ENCODE measurements at regions not wholly inside any gene's neighbourhood (a gene's known extent, or its start where the extent isn't known, plus 50 kb on each side); places are given as distances from the start of the nearest gene placed in this dataset.

DNA sequence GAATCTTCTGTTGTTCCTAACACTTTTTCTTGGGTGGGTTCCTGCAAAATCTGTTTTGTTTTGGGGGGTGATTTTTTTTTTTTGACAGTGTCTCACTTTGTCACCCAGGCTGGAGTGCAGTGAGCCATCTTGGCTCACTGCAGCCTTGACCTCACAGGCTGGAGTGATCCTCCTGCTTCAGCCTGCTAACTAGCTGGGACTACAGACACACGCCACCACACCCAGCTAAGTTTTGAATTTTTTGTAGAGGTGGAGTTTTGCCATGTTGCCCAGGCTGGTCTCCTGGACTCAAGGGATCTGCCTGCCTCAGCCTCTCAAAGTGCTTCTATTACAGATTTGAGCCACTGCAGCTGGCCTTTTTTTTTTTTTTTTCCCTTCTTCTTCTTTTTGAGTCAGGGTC lies 60.5 kb upstream of the SNAP91 start:
- TF ChIP-seq RAD21 (IDR thresholded peaks at IDR 0.05; ENCODE audit: low read length) (no peak), RCOR1 (IDR thresholded peaks at IDR 0.05; ENCODE audit: insufficient replicate concordance, low read length) (no peak), POLR2A (IDR thresholded peaks at IDR 0.05; ENCODE audit: low read depth, low read length) (no peak), BHLHE40 (IDR thresholded peaks at IDR 0.05; ENCODE audit: low read depth, low read length) (no peak), SMC3 (IDR thresholded peaks at IDR 0.05; ENCODE audit: low read depth, low read length) (no peak), FOS (IDR thresholded peaks at IDR 0.05; ENCODE audit: low read depth, low read length) (no peak), MXI1 (IDR thresholded peaks at IDR 0.05; ENCODE audit: borderline replicate concordance, low read depth, low read length) (no peak), MAZ (IDR thresholded peaks at IDR 0.05; ENCODE audit: borderline replicate concordance, low read depth, low read length) (no peak), CEBPB (IDR thresholded peaks at IDR 0.05; ENCODE audit: low read depth, low read length) (no peak), RFX5 (IDR thresholded peaks at IDR 0.05; ENCODE audit: low read depth, low read length) (no peak), CHD1 (IDR thresholded peaks at IDR 0.05; ENCODE audit: low read depth, low read length) (no peak)
- TF ChIP-seq, protein P1, sequence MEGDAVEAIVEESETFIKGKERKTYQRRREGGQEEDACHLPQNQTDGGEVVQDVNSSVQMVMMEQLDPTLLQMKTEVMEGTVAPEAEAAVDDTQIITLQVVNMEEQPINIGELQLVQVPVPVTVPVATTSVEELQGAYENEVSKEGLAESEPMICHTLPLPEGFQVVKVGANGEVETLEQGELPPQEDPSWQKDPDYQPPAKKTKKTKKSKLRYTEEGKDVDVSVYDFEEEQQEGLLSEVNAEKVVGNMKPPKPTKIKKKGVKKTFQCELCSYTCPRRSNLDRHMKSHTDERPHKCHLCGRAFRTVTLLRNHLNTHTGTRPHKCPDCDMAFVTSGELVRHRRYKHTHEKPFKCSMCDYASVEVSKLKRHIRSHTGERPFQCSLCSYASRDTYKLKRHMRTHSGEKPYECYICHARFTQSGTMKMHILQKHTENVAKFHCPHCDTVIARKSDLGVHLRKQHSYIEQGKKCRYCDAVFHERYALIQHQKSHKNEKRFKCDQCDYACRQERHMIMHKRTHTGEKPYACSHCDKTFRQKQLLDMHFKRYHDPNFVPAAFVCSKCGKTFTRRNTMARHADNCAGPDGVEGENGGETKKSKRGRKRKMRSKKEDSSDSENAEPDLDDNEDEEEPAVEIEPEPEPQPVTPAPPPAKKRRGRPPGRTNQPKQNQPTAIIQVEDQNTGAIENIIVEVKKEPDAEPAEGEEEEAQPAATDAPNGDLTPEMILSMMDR (conservative IDR thresholded peaks at IDR 0.05; ENCODE audit: low read depth, low read length) = no peak
- TF ChIP-seq, protein P2, sequence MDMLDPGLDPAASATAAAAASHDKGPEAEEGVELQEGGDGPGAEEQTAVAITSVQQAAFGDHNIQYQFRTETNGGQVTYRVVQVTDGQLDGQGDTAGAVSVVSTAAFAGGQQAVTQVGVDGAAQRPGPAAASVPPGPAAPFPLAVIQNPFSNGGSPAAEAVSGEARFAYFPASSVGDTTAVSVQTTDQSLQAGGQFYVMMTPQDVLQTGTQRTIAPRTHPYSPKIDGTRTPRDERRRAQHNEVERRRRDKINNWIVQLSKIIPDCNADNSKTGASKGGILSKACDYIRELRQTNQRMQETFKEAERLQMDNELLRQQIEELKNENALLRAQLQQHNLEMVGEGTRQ (IDR thresholded peaks at IDR 0.05; ENCODE audit: low read depth, low read length) = no peak
- TF ChIP-seq, protein P3, sequence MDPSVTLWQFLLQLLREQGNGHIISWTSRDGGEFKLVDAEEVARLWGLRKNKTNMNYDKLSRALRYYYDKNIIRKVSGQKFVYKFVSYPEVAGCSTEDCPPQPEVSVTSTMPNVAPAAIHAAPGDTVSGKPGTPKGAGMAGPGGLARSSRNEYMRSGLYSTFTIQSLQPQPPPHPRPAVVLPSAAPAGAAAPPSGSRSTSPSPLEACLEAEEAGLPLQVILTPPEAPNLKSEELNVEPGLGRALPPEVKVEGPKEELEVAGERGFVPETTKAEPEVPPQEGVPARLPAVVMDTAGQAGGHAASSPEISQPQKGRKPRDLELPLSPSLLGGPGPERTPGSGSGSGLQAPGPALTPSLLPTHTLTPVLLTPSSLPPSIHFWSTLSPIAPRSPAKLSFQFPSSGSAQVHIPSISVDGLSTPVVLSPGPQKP (IDR thresholded peaks at IDR 0.05; ENCODE audit: borderline replicate concordance, low read depth, low read length) = no peak

All from IMR-90 (cell line).